ENCODE measurements at regions not wholly inside any gene's neighbourhood (a gene's known extent, or its start where the extent isn't known, plus 50 kb on each side); places are given as distances from the start of the nearest gene placed in this dataset.

GRCh38 chr3:191797271-191797670, 336.3 kb downstream of the PYDC2 start:
- no peak for TF ChIP-seq YY1 (IDR thresholded peaks at IDR 0.05; ENCODE audit: insufficient read depth, insufficient read length)
- TF ChIP-seq ZNF274 (IDR thresholded peaks at IDR 0.05; ENCODE audit: low read depth, low read length) = no peak

All from NT2/D1 (cell line).